ENCODE measurements at regions not wholly inside any gene's neighbourhood (a gene's known extent, or its start where the extent isn't known, plus 50 kb on each side); places are given as distances from the start of the nearest gene placed in this dataset.

DNA sequence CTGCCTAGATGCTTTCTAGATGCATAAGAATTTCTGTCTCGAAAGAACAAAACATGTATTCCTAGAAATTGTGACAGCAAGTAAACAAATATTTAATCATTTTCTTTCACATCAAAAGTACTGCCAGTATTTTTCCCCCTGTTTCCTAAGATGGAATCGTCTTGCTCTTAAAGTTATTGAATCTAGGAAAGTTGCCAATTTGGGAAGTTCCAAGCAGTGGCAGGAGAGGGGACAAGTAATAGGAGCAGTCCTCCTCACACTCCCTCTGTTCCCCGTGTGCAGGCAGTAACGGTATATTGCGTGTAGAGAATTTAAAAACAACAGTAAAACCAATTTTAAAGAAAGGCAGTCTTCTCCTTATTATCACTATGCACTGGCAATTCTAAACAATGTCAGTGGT lies 619.8 kb downstream of the TBL1XR1 start:
- TF ChIP-seq CTCF (IDR thresholded peaks at IDR 0.05; ENCODE audit: poor library complexity) (no peak), EZH2 (IDR thresholded peaks at IDR 0.05; ENCODE audit: borderline replicate concordance) (no peak), EZH2phosphoT487 (IDR thresholded peaks at IDR 0.05; ENCODE audit: low read depth, severe bottlenecking, unreplicated experiment) (no peak)

All from hepatocyte (in vitro differentiated cells).